HG03064 (cell line): ENCODE measurements at regions not wholly inside any gene's neighbourhood (a gene's known extent, or its start where the extent isn't known, plus 50 kb on each side); places are given as distances from the start of the nearest gene placed in this dataset.

Experiments used
- ATAC-seq: cut with Tn5 transposase; IDR thresholded peaks from one replicate; pipeline ENCODE4 v1.9.1; 2021; ENCODE audit warnings: low read depth; ENCODE audit not compliant: unreplicated experiment

GRCh38 chr7:84509522-84509921 is 314.9 kb upstream of the SEMA3A start:
- no peak for ATAC-seq

GRCh38 chr7:84508606-84509005 is 314.0 kb upstream of the SEMA3A start:
- no peak for ATAC-seq

- no peak for ATAC-seq
Measured at GRCh38 chr7:84507529-84507928, 312.9 kb upstream of the SEMA3A start.

DNA sequence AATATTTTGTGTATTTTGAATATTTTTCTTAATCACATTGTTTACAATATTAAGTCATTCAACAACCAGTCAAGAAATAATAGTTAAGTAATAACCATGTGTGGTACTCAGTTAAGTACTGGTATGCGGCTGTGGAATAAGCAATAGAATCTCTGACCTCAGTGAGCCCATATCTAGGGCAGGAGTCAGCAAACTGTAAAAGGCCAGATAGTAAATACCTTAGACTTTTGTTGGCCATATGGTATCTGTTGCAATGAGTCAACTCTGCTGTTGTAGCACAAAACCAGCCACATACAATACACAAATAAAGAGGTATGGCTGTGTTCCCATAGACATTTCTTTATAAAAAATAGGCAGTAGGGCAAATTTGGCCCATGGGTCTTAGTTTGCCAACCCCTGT is 311.6 kb upstream of the SEMA3A start:
- ATAC-seq, result no peak

DNA sequence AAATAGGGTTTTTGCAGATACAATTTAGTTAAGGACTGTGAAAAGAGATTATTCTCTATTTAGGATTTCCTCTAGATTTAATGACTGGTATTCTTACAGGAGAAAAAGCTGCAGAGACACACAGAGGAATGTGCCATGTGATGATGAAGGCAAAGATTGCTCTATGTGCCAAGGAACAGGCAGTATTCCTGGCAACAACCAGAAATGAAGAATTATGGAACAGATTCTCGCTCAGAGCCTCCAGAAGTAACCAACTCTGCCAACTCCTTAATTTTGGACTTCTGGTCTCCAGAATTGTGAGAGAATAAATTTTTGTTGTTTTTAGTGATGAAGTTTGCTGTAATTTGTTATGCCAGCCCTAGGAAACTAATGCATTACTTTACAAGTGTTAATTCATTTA is 307.6 kb upstream of the SEMA3A start:
- no peak for ATAC-seq

- ATAC-seq, result no peak
Measured at GRCh38 chr7:84497873-84498272, 303.3 kb upstream of the SEMA3A start.

DNA sequence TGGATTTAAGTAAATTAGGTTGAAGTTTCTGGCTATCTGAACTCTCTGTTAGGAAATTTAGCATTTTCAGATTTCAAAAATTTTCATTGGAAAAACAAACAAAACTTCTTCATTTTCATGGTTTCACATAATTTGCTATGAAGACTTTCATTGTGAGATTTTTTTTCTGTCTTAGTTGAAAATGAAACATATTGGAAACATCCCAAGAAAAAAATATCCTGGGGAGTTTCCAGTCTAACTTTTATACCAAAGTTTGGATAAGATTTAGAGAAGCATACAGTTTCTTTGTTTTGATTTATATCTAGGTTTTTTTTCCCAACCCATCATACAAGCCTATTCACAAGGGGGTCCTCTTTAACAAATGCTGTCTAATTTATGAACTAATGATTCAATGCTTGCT is 300.5 kb upstream of the SEMA3A start:
- no peak for ATAC-seq

GRCh38 chr7:84492098-84493034 is 297.8 kb upstream of the SEMA3A start:
- no peak for ATAC-seq

DNA sequence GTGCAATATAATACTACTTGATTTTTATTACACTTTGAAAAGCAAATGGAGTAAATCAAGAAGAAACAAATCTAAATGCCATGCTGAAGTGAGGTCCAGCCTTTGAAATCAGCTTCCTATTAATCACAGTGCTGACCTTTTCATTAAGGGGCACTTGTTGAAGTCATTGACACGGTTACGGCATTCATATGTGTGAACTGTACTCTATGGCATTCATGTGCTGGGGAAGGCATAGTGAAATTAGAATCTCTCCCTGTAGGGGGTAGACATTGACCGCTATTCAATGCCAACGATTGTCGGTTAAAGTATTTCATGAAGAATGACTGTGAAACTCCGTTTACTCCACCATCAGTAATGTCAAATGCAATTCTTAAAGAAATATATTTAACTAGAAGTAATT is 296.1 kb upstream of the SEMA3A start:
- ATAC-seq, result no peak

DNA sequence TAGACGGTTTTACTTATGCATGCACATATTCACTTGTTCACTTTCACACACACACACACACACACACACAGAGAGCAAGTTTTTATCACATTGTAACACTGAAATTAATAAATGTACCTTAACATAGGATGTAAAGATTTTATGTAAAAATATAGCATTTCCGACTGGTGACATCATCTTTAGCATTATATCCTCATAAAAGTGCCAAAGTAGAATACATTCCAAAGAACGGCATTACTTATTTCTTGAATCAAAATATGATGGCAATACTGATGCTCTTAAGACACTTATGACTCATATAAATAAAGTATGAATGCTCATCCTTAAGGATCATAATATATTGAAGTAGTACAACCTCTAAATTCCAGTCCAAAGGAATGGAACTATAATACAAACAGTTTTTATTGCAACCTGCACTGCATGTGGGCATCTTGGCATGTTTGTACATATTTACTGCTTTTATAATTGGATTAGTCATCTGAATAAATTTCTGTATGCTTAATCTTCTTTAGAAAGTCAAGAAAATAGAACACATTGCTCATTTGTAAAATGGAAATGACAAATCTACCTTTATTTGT is 290.0 kb upstream of the SEMA3A start:
- no peak for ATAC-seq

DNA sequence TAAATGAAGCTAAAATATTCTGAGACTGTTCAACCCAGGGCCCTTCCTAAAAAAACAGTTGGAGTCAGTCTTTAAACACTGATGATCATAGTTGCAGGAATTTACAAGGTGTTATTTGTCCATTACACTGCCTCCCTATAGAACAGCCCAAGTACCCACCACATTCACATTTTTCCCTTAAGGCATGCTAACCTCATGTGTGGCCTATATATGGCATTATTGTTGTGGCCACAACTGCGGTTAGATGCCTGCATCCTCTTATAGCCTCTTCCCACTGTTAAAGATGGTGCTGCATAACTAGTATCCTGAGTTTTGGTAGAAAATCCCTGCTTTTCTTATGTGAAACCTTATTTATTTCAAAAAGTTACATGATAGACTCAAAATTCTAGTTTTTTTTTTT is 287.9 kb upstream of the SEMA3A start:
- ATAC-seq, result no peak

DNA sequence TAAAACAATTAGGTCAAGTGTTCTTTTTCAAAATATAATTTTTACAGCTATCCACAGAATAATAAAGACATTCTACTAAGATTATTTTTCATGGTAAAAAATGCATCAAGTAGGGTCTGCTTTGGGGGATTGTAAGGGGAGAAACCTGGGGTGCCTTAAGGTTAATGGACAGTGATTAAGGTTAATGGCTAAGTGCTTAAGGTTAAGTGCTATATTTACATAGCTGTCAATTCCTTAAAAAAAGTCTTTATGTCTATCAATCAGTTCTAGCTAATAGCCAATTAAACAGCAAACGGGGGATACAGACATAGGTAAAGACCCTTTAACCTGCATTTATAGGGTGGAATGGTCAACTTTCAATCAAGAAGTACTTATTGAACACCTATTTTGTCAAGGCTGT is 284.5 kb upstream of the SEMA3A start:
- ATAC-seq, result no peak

- no peak for ATAC-seq
Measured at GRCh38 chr7:84477786-84478478, 283.3 kb upstream of the SEMA3A start.

DNA sequence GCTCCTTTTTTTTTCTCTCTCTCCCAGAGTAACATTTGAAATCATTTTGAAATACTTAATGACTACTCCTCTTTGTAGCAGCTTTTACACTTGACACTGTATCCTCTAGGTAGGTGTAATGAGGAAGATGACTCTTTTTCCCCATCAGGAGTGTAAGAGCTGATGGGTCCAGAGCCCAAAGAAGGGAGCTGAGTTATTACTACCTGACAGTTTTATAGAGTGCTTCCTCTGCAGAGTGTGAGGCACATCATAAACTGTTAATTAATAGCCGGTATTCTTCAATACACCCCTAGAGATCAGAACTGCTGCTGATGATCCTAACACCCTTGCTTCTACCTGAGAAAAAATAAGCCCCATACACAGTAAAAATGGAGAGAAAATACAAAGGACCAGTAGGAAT is 279.8 kb upstream of the SEMA3A start:
- no peak for ATAC-seq

DNA sequence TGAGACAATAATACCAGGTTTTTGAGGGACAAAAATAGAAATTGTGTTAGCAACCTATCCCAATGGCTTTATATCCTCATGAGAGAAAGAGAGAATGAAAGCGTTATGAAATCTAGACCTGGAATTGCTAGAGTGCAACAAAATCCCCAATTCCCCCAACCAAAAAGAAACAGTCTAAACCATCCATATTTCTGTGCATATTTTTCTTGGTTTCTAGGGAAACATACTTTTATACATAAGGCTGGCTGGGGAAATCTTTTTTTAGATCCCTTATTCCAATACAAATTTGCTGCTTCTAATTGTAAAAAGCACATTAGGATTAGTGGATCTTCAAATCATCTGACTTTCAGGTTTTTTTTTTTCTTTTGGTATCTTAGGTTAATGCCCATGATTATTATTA is 277.0 kb upstream of the SEMA3A start:
- no peak for ATAC-seq

DNA sequence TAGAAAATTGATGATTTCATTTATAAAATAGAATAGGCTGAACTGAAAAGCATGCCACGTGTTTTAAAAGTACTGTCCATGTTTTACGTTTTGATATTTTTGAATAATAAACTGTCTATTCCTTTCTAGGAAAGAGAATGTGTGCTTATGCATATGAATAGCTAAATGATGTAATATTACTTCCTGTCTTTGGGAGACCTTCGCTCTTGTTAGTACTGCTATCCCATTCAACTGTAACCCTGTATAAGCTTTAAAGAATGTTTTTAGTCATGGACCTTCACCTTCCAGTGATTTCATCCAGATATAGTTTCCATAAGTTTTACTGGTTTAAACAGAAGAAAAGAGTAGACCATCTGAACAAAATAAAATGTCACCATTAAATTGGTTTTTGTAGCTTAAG is 274.4 kb upstream of the SEMA3A start:
- ATAC-seq, result no peak

DNA sequence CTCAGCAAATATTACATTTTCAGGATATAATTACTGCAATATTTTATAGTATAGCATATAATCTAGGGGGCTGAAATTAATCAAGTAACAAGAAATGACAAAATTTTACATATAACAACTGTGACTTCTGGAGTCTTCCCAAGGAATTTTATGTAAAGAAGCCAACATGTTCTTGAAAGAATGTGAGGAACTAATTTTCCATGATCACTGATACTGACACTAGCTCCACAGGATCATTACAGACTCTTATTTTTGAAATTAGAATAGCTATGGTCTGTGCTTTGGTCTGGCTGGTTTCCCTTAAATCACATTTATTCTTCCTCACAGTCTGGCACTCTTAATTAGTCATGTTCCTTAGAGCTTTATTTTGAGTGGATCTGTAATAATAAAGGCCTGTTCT is 267.7 kb upstream of the SEMA3A start:
- no peak for ATAC-seq

- no peak for ATAC-seq
Measured at GRCh38 chr7:84461093-84461492, 266.5 kb upstream of the SEMA3A start.

- no peak for ATAC-seq
Measured at GRCh38 chr7:84455788-84456187, 261.2 kb upstream of the SEMA3A start.

- ATAC-seq, result no peak
Measured at GRCh38 chr7:84454174-84454959, 259.8 kb upstream of the SEMA3A start.

DNA sequence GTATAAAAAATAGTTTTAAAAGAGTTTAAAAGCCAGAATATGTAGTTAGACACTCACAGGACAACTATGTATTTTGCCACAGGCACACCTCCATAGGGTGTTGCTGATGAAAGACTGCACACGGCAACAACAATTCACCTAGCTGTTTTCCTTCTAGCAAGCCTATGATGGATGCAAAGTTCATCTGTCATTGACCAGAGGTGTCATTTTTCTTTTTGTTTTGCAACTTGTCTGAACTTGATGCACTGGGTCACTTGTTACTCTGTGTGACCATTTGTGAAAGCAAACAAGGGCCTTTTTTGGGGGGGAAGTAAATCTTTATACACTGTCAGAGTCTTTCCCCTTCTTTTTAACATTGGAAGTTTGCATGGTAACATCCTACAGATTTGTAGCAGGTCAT is 258.0 kb upstream of the SEMA3A start:
- no peak for ATAC-seq
